ENCODE measurements at regions not wholly inside any gene's neighbourhood (a gene's known extent, or its start where the extent isn't known, plus 50 kb on each side); places are given as distances from the start of the nearest gene placed in this dataset.

GRCh38 chr2:103152556-103152955 is 390.7 kb downstream of the TMEM182 start:
- Histone ChIP-seq H3K27me3 (replicated peaks in 1 of 4; ENCODE audit: control insufficient read depth in 3 of 4, extremely low read depth in 1 of 4, insufficient read depth in 3 of 4, low read length in 3 of 4) (no peaks in the 10 kb centered on the region), H3K36me3 (ENCODE audit: control insufficient read depth in 2 of 4, insufficient read depth in 4 of 4, low read length in 3 of 4) (no peaks in the 10 kb centered on the region), H2BK15ac (ENCODE audit: low read length) (no peak overlapping the region), H4K8ac (ENCODE audit: extremely low read depth, insufficient read depth, low read length) (no peak overlapping the region), H2AK5ac (ENCODE audit: low read depth, low read length) (no peak overlapping the region), H2BK5ac (ENCODE audit: low read depth, low read length) (no peak overlapping the region), H3K9ac (replicated peaks in 1 of 4; ENCODE audit: extremely low read depth in 1 of 4, low read depth in 3 of 4, low read length in 3 of 4) (no peak overlapping the region), H3K4me1 (replicated peaks in 1 of 4; ENCODE audit: control insufficient read depth in 3 of 4, insufficient read depth in 4 of 4, low read length in 3 of 4) (no peaks in the 10 kb centered on the region), H4K20me1 (replicated peaks in 1 of 2; ENCODE audit: control insufficient read depth in 1 of 2, insufficient read depth in 2 of 2, low read length in 2 of 2) (no peaks in the 10 kb centered on the region), H3K14ac (ENCODE audit: insufficient read length) (no peak overlapping the region), H3K27ac (ENCODE audit: low read depth, low read length) (no peak overlapping the region; the same call in 1 of the 2 replicates), H4K5ac (ENCODE audit: insufficient read length, low read depth, low read length) (no peak overlapping the region), H2BK20ac (ENCODE audit: low read length) (no peak overlapping the region), H2BK12ac (ENCODE audit: low read depth, low read length) (no peak overlapping the region), H3K23me2 (ENCODE audit: low read depth, low read length) (no peaks in the 10 kb centered on the region), H3K18ac (ENCODE audit: extremely low read depth, low read length) (no peak overlapping the region), H4K91ac (replicated peaks; ENCODE audit: insufficient read length, low read length) (no peak overlapping the region), H3K23ac (ENCODE audit: insufficient read length) (no peak overlapping the region), H2BK120ac (replicated peaks; ENCODE audit: low read depth, low read length) (no peak overlapping the region), H3K9me3 (ENCODE audit: insufficient read depth in 2 of 2, low read depth in 1 of 2, low read length in 1 of 2) (peaks cover 0 to 5% of the 10 kb centered on the region in 2 experiments; a peak in 1 of 4 replicates), H3K4me2 (ENCODE audit: insufficient read depth in 1 of 2, low read depth in 2 of 2, low read length in 2 of 2) (no peak overlapping the region), H3K79me2 (ENCODE audit: control insufficient read depth in 1 of 2, insufficient read depth in 2 of 2, low read length in 2 of 2) (no peaks in the 10 kb centered on the region), H3K56ac (replicated peaks; ENCODE audit: insufficient read length, low read depth, low read length) (no peak overlapping the region), H2AFZ (ENCODE audit: low read length) (no peak overlapping the region), H3K4ac (replicated peaks; ENCODE audit: insufficient read length, low read depth, low read length) (no peak overlapping the region), H3K4me3 (ENCODE audit: extremely low read depth in 1 of 4, insufficient read depth in 2 of 4, low read depth in 3 of 4, low read length in 4 of 4) (no peak overlapping the region), H3K79me1 (ENCODE audit: low read depth, low read length) (no peaks in the 10 kb centered on the region)
- no peak for DNase-seq (ENCODE audit: low read depth in 1 of 2, low spot score in 2 of 2)
- WGBS, 2 experiments (ENCODE audit: extremely low coverage in 1 of 2, insufficient coverage in 1 of 2, insufficient read length in 1 of 2, insufficient replicate concordance in 2 of 2, low coverage in 1 of 2, low lambda C conversion rate in 2 of 2, missing lambda C conversion rate in 1 of 2) = 80% methylated on average over 2 of the region's 2 CpGs; no CpG with 5 or more reads in 1 of the 2 experiments
- TF ChIP-seq GTF2F1 (IDR thresholded peaks at IDR 0.05; ENCODE audit: borderline replicate concordance, low read depth, low read length) (no peak), SP4 (IDR thresholded peaks at IDR 0.05; ENCODE audit: low read length) (no peak), CBX8 (IDR thresholded peaks at IDR 0.05; ENCODE audit: borderline replicate concordance, low read depth, low read length) (no peak), RFX5 (IDR thresholded peaks at IDR 0.05; ENCODE audit: borderline replicate concordance, low read depth, low read length) (no peak), KDM1A (IDR thresholded peaks at IDR 0.05; ENCODE audit: borderline replicate concordance, low read length) (no peak)
- TF ChIP-seq, protein P1, sequence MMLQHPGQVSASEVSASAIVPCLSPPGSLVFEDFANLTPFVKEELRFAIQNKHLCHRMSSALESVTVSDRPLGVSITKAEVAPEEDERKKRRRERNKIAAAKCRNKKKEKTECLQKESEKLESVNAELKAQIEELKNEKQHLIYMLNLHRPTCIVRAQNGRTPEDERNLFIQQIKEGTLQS (IDR thresholded peaks at IDR 0.05; ENCODE audit: insufficient read depth, low read depth, low read length) = no peak
- CTCF ChIA-PET (ENCODE audit: partially characterized antibody) = no interaction called here
- no peak for FAIRE-seq
- POLR2A ChIA-PET (ENCODE audit: partially characterized antibody) = no interaction called here
